OCI-LY3 (cell line): ENCODE measurements at regions not wholly inside any gene's neighbourhood (a gene's known extent, or its start where the extent isn't known, plus 50 kb on each side); places are given as distances from the start of the nearest gene placed in this dataset.
"Not testable (repeated sequence)": the region's sequence is repeated elsewhere in the genome, so short reads cannot be mapped to it uniquely, and the experiment has no call there.

Source experiments
- H2AFZ ChIP-seq: fragments of 200-600, 300-600 bp; shearing (Covaris generic); 2 replicates; pipeline ENCODE4 v1.6.0; 2014; ENCODE audit warnings: antibody characterized with exemption, low read depth, low read length
- H3K27ac ChIP-seq: fragments of 200-600, 300-600 bp; sonication (generic); 2 replicates; pipeline ENCODE4 v1.5.1; 2014; ENCODE audit warnings: mild to moderate bottlenecking, low read length, moderate library complexity, mixed read lengths
- H3K27me3 ChIP-seq: fragments of 200-600, 300-600 bp; sonication (generic); 2 replicates; pipeline ENCODE4 v1.6.1; 2014; ENCODE audit warnings: low read depth, low read length, mixed read lengths
- H3K36me3 ChIP-seq: fragments of 200-600, 300-600 bp; sonication (generic); replicated peaks from 2 replicates; pipeline ENCODE3; 2014; ENCODE audit warnings: low read depth, low read length, mixed read lengths
- H3K4me1 ChIP-seq: fragments of 300-600, 200-600 bp; sonication (generic); 2 replicates; pipeline ENCODE4 v1.6.1; 2014; ENCODE audit warnings: low read length, mixed read lengths
- H3K4me2 ChIP-seq: fragments of 200-600, 300-600 bp; sonication (generic); 2 replicates; pipeline ENCODE4 v1.6.1; 2014; ENCODE audit warnings: low read length, mixed read lengths
- H3K4me3 ChIP-seq: fragments of 300-600, 200-600 bp; sonication (generic); 2 replicates; pipeline ENCODE4 v1.5.1; 2014; ENCODE audit warnings: antibody characterized with exemption, mild to moderate bottlenecking, low read length, moderate library complexity
- H3K79me2 ChIP-seq: fragments of 300-600, 200-600 bp; shearing (Covaris generic); 2 replicates; pipeline ENCODE4 v1.6.1; 2014; ENCODE audit warnings: mild to moderate bottlenecking, low read length, mixed read lengths
- H3K9ac ChIP-seq: fragments of 300-600, 200-600 bp; shearing (Covaris generic); 2 replicates; pipeline ENCODE4 v1.6.0; 2014; ENCODE audit warnings: mild to moderate bottlenecking, low read length, moderate library complexity
- H3K9me3 ChIP-seq: fragments of 200-600, 300-600 bp; shearing (Covaris generic); 2 replicates; pipeline ENCODE4 v1.6.1; 2014; ENCODE audit warnings: low read length, mixed read lengths; ENCODE audit not compliant: insufficient read depth
- H4K20me1 ChIP-seq: fragments of 200-600, 300-600 bp; sonication (generic); 2 replicates; pipeline ENCODE4 v1.6.1; 2016; ENCODE audit warnings: low read length, mixed read lengths; ENCODE audit not compliant: insufficient read depth
- CTCF ChIP-seq: fragments of 200-600, 300-600 bp; sonication (generic); IDR thresholded peaks from 2 replicates; pipeline ENCODE4 v1.5.1; 2014; ENCODE audit warnings: antibody characterized with exemption, low read length, low read depth
- EZH2phosphoT487 ChIP-seq: fragments of 200-600 bp; shearing (Covaris generic); IDR thresholded peaks from 2 replicates; pipeline ENCODE4 v1.6.1; 2018; ENCODE audit warnings: antibody characterized with exemption, mixed run types, low read depth

GRCh38 chr15:83335542-83335941 is 51.1 kb upstream of the BNC1 start:
- H3K4me2 ChIP-seq, H3K27ac ChIP-seq, H3K36me3 ChIP-seq, H3K9me3 ChIP-seq, H3K9ac ChIP-seq, H3K4me1 ChIP-seq, H2AFZ ChIP-seq, H3K27me3 ChIP-seq, H3K4me3 ChIP-seq, H4K20me1 ChIP-seq, H3K79me2 ChIP-seq: not testable (repeated sequence)

GRCh38 chr15:83339396-83339795 is 54.9 kb upstream of the BNC1 start:
- Histone ChIP-seq H3K9ac (no peak overlapping the region), H2AFZ (no peak overlapping the region), H3K4me2 (no peak overlapping the region), H3K4me1 (no peaks in the 10 kb centered on the region), H3K9me3 (no peaks in the 10 kb centered on the region), H3K27me3 (peaks cover 14% of the 10 kb centered on the region), H3K79me2 (no peaks in the 10 kb centered on the region), H3K36me3 (no peaks in the 10 kb centered on the region), H3K27ac (no peak overlapping the region), H4K20me1 (no peaks in the 10 kb centered on the region), H3K4me3 (no peak overlapping the region)
- no peak for TF ChIP-seq EZH2phosphoT487
- TF ChIP-seq CTCF = no peak

GRCh38 chr15:83340087-83340486 is 55.6 kb upstream of the BNC1 start:
- Histone ChIP-seq H4K20me1 (no peaks in the 10 kb centered on the region), H3K79me2 (no peaks in the 10 kb centered on the region), H3K27me3 (peaks cover 15% of the 10 kb centered on the region), H3K9ac (no peak overlapping the region), H3K36me3 (no peaks in the 10 kb centered on the region), H3K27ac (no peak overlapping the region), H3K9me3 (no peaks in the 10 kb centered on the region), H2AFZ (no peak overlapping the region), H3K4me1 (no peaks in the 10 kb centered on the region), H3K4me2 (no peak overlapping the region), H3K4me3 (no peak overlapping the region)
- TF ChIP-seq CTCF (no peak), EZH2phosphoT487 (no peak)

GRCh38 chr15:83346342-83346741 is 61.9 kb upstream of the BNC1 start:
- Histone ChIP-seq H3K27me3 (peaks cover 48% of the 10 kb centered on the region), H3K4me1 (no peaks in the 10 kb centered on the region), H3K4me2 (no peak overlapping the region), H3K4me3 (no peak overlapping the region), H3K79me2 (no peaks in the 10 kb centered on the region), H3K9ac (no peak overlapping the region), H4K20me1 (no peaks in the 10 kb centered on the region), H3K9me3 (no peaks in the 10 kb centered on the region), H3K36me3 (no peaks in the 10 kb centered on the region), H3K27ac (no peak overlapping the region), H2AFZ (no peak overlapping the region)
- TF ChIP-seq CTCF (no peak), EZH2phosphoT487 (no peak)

- Histone ChIP-seq H3K27me3 (peaks cover 33% of the 10 kb centered on the region), H3K9ac (no peak overlapping the region), H3K4me1 (no peaks in the 10 kb centered on the region), H3K27ac (no peak overlapping the region), H2AFZ (no peak overlapping the region), H3K9me3 (no peaks in the 10 kb centered on the region), H3K4me2 (no peak overlapping the region), H3K79me2 (no peaks in the 10 kb centered on the region), H3K4me3 (no peak overlapping the region), H4K20me1 (no peaks in the 10 kb centered on the region), H3K36me3 (no peaks in the 10 kb centered on the region)
- TF ChIP-seq CTCF (no peak), EZH2phosphoT487 (no peak)
Observed at GRCh38 chr15:83352119-83352518, 67.7 kb upstream of the BNC1 start.
